HG03097 (cell line): ENCODE measurements at regions not wholly inside any gene's neighbourhood (a gene's known extent, or its start where the extent isn't known, plus 50 kb on each side); places are given as distances from the start of the nearest gene placed in this dataset.
"Not testable (repeated sequence)": the region's sequence is repeated elsewhere in the genome, so short reads cannot be mapped to it uniquely, and the experiment has no call there.

Source experiments
- ATAC-seq: cut with Tn5 transposase; IDR thresholded peaks from one replicate; pipeline ENCODE4 v1.9.1; 2021; ENCODE audit not compliant: unreplicated experiment, low FRiP score

DNA sequence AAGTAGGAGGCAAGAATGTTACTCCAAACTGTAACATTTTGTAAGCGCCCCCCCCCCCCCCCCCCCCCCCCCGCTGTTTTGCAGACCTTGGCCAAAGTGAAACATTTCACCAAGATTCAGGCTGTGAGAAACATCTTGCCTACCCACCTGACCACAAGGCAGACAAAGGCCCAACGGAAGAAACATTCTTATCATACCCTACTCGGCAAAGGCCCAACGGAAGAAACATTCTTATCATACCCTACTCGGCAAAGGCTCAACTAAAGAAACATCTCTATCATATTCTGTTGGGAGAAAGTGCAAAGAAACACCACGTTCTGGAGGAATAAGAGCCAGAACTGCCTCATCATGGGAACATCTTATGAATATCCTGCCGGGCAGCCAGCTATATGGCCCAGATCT is 117.1 kb downstream of the JRKL start:
- ATAC-seq: no peak

DNA sequence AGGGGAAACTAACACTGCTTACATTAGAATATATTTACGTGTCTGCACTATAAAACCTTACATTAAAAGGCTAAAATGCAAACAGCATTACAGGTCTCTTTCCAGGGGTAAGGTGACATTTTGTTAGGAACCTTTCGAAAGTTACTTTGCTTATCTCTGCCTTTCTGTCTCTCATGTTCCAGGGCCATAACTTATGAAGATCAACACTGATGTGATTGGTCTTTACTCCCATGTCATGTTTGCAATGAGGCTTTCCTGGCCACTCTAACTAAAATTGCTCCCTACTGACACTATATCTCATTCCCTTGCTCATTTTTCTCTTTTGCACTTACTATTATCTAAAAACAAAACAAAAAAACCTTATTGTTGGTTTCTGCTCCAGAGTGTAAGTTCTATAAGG is 119.0 kb downstream of the JRKL start:
- no peak for ATAC-seq

DNA sequence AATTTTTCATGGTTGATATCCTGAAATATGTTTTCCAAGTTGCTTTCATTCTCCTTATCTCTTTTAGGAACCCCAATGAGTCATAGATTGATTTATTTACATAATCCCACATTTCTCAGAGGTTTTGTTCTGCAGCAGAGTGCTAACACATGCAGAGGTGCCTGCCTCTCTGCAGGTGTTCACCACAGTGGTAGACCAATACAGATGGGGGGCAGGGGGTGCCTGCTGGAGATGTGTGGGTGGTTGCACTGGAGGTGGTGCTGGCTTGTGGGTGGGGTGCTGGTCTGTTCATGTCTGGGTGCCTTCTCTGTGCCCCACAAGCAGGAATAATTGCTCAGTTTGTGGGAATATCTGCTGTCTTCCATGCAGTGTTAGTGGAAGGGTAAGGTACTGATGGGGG is 131.1 kb downstream of the JRKL start:
- no peak for ATAC-seq

DNA sequence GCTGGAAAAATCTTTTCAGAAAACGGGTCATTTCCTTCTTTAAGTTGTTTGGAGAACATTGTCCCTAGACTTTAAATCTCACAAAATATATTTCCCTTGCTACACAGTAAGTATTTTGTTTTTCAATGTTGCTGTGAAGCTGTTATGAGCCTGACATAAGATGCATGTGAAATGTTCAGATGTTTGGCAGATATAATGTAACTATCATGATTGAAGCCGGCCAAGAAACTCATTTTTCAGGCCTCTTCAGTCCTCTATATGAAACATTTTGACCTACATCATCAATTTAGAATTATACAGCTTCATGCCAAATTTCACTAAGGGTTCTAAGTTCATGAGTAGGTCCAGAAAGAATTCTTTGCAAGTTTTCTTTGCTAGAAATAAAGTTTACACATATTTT is 133.8 kb downstream of the JRKL start:
- ATAC-seq: no peak

DNA sequence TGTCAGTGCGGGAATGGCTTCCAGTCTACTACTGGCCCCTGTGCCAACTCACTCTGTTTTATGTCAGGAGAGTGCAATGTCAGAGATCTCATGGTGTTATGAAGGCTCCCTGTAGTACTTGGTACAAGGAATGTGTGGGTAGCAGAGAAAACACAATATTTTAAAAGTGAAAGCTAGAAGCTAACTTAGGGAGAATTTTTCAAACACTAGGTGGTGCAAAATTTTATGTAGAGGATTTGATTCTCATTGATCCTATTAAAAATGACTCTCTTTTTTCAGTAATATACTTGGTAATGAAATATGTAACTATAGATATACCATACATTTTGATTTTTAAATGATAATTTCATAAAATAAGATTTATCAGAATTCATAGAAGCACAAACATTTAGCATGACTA is 134.7 kb downstream of the JRKL start:
- ATAC-seq: no peak

DNA sequence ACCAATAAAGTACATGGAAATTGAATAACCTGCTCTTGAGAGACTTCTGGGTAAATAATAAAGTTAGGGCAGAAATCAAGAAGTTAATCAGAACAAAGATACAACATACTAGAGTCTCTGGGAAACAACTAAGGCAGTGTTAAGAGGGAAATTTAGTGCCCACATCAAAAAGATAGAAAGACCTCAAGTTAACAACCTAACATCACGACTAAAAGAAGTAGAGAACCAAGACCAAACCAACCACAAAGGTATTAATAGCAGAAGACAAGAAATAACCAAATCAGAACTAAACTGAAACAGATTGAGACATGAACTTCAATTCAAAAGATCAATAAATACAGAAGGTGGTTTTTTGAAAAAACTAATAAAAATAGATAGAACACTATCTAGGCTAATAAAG is 140.7 kb downstream of the JRKL start:
- no peak for ATAC-seq

DNA sequence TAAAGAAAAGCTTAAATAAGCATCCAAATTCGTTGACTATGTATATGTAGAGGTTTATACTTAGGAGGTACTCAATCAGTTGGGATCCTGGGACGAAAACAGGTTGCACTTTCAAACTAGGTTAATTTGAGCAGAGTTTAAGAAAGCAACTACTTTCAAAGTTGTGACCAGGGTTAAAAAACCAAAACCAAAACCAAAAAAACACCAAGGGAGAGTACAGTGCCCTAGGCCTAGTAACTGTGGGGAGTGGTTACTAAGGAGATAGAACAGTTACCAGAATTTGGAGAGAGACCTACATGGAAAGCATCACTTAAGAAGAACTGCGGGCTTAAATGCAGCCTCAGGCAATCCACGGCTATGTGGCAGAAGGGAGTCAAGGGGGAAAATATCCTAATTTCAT is 148.3 kb downstream of the JRKL start:
- ATAC-seq: peak; percentile 68

DNA sequence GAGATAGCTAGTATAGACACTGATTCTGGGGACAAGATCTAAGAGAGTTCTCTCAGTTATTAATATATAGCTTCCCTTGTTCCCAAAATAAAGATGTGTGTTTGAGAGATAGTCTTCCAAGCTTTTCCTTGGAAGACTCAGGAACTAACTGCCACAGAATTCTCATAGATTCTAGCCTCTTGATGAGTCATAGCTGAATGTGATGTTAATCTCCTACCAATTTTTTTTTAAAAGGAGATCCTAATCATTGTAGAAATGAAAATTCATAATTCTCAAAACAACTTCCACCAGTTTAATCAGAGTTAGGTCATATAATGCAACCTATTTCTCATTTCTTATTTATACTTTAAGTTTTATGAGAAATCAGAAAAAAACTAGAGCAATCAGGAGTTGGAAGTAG is 148.8 kb downstream of the JRKL start:
- ATAC-seq: no peak

DNA sequence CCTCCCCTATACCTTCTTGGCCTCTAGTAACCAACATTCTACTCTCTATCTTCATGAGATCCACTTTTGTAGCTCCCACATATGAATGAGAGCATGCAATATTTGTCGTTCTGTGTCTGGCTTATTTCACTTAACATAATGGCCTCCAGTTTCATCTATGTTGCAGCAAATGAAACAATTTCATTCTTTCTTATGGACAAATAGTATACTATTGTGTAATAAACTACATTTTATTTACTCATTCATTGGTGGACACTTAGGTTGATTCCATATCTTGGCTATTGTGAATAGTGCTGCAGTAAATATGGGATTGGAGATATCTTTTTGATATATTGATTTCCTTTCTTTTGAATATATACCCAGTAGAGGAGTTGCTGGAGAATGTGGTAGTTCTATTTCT is 151.1 kb downstream of the JRKL start:
- ATAC-seq: no peak

DNA sequence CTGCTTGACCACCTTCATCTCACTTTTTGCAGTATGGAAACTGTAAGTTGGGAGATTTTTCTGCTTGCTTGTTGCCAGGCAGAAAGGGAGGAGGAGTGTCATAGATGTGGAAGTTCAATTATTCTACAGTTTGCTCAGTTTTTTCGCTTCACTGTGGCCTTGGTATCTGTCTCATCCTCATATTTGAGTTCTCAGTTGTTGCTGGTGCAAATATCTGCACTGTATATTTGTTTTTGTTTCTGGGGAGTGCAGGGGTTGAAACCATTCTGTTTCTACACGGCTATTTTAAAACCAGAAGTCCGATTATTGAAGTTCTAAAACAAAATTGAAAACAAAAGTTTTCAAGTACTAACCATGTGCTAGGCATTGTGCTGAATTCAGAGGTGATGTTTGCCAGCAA is 153.4 kb downstream of the JRKL start:
- ATAC-seq: no peak

DNA sequence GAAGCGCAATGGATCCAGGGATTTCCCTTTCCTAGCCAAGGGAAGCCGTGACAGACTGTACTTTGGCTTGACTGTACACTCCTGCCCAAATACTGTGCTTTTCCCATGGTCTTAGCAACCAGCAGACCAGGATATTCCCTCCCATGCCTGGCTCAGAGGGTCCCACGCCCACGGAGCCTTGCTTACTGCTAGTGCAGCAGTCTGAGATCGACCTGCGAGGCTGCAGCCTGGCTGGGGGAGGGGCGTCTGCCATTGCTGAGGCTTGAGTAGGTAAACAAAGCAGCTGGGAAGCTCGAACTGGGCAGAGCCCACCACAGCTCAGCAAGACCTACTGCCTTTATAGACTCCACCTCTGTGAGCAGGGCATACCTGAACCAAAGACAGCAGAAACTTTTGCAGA is 155.4 kb downstream of the JRKL start:
- ATAC-seq: not testable (repeated sequence)

DNA sequence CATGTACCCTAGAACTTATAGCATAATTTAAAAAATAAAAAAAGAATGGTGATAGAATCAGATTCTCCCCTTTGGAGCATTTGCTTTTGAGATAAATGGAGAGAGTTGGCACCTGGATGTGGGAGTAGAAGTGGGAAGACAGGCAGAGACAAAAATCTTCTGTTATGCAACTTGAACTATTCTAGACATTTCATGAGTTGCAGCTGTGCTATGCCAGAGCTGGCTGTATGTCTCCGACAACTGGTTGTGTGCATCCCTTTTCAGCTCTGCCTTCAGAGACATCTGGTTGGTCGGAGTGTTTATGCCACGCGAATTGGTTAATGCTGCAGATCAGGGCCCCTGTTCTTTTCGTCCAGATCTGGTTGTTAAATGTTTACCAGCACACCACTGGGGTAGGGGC is 161.3 kb downstream of the JRKL start:
- no peak for ATAC-seq

DNA sequence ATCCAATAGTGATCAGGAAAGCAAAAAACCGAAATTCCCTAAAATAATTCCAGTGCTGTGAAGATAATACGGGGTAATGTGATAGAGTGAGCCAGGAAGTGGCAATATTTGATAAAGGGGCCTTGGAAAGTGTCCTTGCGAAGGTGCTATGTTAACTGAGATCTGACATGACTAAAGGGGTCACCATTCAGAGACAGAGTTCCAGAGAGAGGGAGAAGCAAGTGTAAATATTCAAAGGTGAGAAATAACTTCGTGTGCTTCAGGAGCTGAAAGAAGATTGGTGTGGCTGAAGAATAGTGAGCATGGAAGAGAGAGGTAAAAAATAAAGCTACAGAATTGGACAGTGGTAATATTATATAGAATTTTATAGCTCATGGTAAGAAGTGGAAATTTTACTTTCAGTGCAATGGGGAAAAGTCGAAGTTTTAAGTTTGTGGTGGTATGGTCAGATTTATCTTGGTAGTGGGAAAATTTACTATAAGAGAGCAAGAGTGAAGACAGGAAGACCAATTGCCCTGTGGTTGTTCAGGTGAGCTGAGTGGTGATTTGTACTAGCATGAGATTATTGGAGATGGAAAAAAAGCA is 164.5 kb downstream of the JRKL start:
- ATAC-seq: no peak

DNA sequence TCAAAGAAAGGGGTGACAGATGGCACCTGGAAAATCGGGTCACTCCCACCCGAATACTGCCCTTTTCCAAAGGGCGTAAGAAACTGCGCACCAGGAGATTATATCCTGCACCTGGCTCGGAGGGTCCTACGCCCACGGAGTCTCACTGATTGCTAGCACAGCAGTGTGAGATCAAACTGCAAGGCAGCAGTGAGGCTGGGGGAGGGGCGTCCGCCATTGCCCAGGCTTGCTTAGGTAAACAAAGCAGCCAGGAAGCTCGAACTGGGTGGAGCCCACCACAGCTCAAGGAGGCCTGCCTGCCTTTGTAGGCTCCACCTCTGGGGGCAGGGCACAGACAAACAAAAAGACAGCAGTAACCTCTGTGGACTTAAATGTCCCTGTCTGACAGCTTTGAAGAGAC is 166.0 kb downstream of the JRKL start:
- ATAC-seq: not testable (repeated sequence)

DNA sequence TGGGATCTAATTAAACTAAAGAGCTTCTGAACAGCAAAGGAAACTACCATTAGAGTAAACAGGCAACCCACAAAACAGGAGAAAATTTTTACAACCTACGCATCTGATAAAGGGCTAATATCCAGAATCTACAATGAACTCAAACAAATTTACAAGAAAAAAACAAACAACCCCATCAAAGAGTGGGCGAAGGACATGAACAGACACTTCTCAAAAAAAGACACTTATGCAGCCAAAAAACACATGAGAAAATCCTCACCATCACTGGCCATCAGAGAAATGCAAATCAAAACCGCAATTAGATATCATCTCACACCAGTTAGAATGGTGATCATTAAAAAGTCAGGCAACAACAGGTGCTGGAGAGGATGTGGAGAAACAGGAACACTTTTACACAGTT is 170.9 kb downstream of the JRKL start:
- not testable (repeated sequence) for ATAC-seq

DNA sequence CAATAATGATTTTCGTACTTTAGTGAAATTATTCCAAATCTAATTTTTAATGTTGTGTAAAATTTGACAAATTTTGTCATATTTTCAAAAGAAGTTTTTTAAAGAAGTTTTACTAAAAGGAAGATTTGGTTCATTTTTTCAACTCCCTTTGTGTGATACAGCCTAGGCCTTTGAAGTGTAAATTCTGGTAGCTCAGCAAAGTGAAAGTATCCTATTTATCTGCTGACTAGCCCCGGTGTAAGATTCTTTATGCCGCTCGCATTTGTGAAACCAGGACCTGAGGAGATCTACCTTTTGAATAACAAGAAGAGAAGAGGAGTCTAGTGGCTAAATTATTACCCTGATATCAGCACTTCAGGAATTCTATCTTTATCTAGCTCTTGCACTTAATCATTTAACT is 177.4 kb downstream of the JRKL start:
- no peak for ATAC-seq

DNA sequence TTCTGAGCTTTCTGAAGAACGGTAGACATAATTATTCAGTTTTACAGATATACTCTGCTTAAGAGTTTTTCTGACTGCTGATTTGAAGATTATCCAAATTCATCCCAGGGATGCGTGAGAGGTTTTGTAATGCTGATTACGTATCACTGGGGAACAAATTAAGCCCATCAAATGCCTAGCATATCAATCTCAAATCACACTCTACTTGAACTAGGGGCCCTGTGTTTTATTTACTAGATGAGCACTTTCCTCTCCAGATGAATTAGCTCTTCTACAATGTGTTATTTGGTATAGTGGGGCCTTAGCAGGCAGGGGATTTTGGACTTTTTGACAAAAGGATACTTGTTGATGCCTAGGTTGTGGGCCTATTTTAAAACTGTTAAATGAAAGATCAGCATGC is 177.9 kb downstream of the JRKL start:
- no peak for ATAC-seq

DNA sequence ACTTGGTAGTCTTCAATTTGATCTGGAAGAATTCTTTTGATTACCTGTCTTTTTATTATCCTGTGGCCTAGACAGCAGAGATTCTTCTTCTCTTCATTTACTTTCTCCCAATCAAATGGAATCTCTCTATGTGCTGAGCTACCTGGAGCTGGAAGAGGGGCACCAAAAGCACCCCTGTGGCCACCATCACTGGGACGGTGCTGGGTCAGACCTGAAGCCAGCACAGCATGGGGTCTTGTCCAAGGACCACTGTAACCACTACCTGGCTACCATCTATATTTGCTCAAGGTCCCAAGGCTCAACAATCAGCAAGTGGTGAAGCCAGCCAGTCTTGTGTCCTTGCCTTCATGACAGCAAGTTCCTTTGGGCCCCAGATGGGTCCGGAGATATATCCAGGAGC is 186.6 kb downstream of the JRKL start:
- ATAC-seq: no peak

DNA sequence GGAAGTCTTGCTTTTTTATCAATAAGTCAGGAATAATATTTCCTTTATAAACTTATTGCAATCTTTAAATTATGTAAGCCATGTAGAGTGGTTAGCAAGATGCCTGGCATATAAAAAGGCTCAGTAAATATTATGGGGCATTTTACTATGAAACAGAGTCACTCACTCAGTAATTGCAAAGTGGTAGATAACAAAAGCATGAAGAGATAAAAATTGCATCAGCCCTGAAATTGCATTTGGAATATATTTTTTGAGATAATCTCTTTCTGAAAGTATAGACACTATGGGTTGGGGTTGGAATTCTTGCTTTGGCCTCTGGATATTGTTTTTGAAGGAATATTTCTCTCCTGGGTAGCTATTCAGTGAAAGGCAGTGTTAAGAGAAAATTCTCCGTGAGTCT is 188.6 kb downstream of the JRKL start:
- ATAC-seq: no peak

DNA sequence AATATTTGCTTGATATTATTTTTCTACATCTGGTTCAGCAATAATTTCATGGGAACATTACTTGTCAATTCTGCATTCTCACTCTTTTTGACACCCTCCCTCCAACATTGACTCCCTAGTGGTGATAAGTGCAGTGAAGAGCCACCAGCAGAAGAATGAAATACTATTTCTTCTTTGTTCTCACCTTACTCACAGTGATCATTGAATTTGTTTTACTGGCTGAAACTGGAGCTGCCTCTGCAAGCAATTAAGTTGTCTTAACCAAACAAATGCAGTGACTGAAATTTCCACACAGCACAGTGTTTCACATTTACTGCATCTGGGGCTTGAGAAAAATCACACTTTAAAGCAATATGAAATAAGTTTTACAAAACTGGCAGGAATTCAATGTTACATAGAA is 189.8 kb downstream of the JRKL start:
- ATAC-seq: no peak

DNA sequence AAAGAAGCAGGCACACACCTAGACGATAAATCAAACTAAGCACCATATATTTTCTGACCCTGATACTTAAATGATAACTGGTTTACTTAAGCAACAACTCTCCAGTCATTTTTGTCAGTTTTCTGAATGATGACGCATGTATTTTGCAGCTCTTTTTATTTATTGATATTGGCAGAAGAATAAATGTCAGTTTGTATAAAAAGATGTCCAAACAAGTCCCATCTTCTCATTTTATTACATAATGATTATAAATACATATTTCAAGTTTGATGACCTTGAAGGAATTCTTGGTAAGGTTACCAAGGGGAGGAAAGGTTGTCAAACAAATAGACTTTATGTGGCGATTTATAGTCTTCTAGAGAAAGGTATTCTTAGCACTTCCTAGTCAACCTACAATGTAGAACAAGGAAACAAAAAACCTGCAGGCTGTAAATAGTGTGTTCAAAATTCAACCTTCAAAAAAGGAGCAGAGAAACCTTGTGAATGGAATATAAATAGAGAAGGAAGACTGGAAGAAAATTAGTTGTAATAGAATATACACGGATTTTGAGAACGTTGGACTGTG is 190.7 kb downstream of the JRKL start:
- ATAC-seq: no peak

DNA sequence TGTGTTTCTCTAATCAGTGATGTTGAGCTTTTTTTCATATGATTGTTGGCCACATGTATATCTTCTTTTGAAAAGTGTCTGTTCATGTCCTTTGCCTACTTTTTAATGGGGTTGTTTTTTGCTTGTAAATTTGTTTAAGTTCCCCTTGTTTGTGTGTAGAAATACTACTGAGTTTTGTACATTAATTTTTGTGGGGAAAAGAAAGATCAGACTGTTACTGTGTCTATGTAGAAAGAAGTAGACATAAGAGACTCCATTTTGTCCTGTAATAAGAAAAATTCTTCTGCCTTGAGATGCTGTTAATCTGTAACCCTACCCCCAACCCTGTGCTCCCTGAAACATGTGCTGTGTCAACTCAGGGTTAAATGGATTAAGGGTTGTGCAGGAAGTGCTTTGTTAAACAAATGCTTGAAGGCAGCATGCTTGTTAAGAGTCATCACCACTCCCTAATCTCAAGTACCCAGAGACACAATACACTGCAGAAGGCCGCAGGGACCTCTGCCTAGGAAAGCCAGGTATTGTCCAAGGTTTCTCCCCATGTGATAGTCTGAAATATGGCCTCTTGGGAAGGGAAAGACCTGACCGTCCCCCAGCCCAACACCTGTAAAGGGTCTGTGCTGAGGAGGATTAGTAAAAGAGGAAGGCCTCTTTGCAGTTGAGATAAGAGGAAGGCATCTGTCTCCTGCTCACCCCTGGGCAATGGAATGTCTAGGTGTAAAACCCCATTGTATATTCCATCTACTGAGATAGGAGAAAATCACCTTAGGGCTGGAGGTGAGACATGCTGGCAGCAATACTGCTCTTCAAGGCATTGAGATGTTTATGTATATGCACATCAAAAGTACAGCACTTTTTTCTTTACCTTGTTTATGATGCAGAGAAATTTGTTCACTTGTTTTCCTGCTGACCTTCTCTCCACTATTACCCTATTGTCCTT is 196.4 kb downstream of the JRKL start:
- ATAC-seq: not testable (repeated sequence)
